Coronary artery (tissue), 2 donors: ENCODE measurements at regions not wholly inside any gene's neighbourhood (a gene's known extent, or its start where the extent isn't known, plus 50 kb on each side); places are given as distances from the start of the nearest gene placed in this dataset.
"Not testable (repeated sequence)": the region's sequence is repeated elsewhere in the genome, so short reads cannot be mapped to it uniquely, and the experiment has no call there.

Experiments
- DNase-seq: peaks from one replicate; pipeline ENCODE4 v3.0.0-alpha.2; 2017; ENCODE audit warnings: low spot score
- H3K27ac ChIP-seq, 2 donors: fragments of 200-600 bp; sonication (generic); one replicate each; pipeline ENCODE4 v1.5.1; 2016 to 2019
- H3K4me3 ChIP-seq: fragments of 200-600 bp; sonication (generic); 2 replicates; pipeline ENCODE4 v1.5.1; 2016; ENCODE audit warnings: mild to moderate bottlenecking, moderate library complexity
- TF ChIP-seq, protein P1 (sequence below): fragments of 200-600 bp; sonication (generic); IDR thresholded peaks from one replicate; pipeline ENCODE4 v1.5.1; 2019; ENCODE audit warnings: antibody characterized with exemption

DNA sequence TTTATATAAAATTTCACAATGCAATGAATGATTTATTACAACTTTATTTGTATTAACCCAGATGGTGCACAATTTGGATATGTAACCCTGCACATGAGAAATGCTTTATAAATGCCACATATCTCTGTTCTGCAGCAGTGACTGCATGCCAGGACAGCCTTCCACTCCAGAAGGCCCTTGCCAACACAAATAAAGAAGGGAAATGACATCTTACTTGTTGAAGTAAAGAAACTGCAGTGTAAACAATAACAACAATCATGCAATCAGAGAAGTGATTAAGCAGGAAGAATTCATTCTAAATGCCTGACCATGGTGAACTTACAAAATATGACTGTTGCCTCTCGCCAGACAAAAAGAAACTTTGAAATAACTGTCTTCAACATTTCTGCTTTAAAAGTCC is 129.9 kb upstream of the CHST9 start:
- DNase-seq, result no peak
- Histone ChIP-seq H3K27ac (no peak overlapping the region), H3K4me3 (no peak overlapping the region)
- TF ChIP-seq, protein P1, sequence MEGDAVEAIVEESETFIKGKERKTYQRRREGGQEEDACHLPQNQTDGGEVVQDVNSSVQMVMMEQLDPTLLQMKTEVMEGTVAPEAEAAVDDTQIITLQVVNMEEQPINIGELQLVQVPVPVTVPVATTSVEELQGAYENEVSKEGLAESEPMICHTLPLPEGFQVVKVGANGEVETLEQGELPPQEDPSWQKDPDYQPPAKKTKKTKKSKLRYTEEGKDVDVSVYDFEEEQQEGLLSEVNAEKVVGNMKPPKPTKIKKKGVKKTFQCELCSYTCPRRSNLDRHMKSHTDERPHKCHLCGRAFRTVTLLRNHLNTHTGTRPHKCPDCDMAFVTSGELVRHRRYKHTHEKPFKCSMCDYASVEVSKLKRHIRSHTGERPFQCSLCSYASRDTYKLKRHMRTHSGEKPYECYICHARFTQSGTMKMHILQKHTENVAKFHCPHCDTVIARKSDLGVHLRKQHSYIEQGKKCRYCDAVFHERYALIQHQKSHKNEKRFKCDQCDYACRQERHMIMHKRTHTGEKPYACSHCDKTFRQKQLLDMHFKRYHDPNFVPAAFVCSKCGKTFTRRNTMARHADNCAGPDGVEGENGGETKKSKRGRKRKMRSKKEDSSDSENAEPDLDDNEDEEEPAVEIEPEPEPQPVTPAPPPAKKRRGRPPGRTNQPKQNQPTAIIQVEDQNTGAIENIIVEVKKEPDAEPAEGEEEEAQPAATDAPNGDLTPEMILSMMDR, result no peak

DNA sequence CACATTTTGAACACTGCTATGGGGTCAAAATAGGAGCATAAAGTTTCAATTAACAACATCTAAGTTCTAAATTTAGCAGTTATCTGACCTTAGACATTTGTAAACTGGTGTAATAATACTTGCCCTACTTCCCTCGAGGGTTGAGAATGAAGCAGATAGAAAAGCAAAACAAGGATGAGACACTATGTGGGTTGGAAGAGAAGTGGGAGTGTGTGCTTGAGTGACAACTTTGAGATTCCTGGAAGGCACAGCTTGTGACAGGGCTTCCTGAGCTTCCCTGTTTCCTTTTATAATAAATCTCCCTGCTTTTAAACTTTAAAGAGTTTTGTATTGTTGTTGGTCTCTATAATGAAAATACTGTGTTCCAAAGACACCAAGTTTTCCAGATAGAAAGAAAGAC is 128.6 kb upstream of the CHST9 start:
- TF ChIP-seq, protein P1, result no peak
- no peak overlapping the region for H3K27ac ChIP-seq
- no peak for DNase-seq
- H3K4me3 ChIP-seq, result no peak overlapping the region

DNA sequence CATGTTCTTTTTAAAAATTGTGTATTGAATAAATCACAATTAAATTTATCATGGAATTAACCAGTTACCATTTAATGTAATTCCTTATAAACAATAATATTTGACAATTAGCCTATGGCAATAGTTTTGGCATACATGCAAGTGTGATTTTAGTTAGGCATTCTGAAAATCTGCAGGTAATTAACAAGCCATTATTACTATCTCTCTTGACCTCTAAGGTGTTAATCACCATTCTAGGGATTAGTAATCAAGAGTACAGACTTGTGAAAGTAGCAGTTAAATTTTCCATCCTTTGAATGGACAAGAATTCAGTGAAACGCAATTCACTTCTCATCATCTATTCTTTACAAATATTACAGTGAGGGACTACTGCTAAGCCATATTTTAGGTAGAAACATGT is 127.7 kb upstream of the CHST9 start:
- Histone ChIP-seq H3K4me3 (no peak overlapping the region), H3K27ac (no peak overlapping the region)
- no peak for DNase-seq
- TF ChIP-seq, protein P1, result no peak

DNA sequence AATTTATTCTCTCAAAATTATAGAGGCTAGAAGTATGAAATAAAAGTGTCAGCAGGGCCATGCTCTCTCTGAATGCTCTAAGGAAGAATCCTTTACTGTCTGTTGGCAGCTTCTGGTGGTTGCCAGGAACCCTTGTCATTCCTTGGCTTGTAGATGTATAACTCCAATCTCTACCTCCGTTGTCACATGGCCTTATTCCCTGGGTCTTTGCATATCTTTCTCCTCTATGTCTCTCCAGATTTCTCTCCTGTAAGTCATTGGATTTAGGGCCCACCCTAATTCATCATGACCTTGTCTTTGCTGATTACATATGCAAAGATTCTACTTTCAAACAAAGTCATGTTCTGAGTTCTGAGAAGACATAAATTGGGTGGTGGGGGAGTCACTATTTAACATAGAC is 127.0 kb upstream of the CHST9 start:
- no peak for DNase-seq
- TF ChIP-seq, protein P1, result no peak
- H3K4me3 ChIP-seq, result no peak overlapping the region
- H3K27ac ChIP-seq, result no peak overlapping the region

DNA sequence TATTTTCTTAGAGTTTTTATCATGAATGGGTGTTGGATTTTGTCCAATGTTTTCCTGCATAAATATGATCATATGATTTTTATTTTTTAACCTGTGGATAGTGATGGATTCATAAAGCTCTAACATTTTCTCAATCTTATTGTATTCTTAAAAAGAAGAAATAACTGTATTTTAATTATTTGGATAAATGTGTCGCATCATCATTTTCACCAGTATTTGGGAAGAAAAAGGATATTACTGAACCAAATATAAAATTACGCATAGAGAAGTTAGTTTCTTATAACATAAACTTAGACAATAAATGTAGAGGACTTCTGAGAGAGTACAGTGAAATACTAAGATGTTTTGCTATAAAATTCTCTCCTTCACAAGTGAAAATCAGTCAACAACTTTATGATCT is 126.0 kb upstream of the CHST9 start:
- Histone ChIP-seq H3K4me3 (no peak overlapping the region), H3K27ac (no peak overlapping the region)
- no peak for DNase-seq
- TF ChIP-seq, protein P1, result no peak

DNA sequence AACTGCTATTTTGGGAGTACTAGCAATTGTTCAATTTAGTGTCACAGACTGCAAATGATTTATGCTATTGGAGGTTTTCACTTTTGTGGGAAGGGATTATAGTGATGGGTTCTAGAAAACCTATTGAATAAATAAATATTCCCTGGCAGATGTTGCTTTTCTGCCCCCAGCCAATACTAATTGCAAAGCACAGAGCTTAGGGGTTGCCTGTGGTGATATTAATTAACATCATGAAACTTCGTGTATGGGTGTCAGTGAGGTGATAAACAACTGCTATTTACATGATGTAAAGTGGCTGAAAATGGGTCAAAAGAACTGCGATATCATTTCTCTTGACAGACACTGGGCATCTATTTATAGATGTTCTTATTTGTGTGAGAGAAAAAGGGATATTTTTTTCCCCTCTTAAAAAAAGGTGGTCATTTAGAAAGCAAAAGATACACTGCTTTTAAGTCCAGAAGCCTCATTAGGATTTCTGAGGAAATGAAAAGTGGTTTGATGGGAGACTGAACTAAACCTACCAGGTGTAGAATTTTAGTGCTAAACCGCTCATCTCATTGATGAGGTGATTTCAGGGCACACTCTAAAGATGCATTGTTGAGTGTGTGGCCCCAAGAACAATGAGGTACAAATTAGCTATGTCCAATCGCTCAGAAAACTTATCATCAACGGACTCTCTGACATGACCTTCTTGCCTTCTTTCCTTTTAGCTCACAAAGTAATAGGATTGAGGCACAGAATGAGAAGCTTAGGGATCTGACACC is 116.7 kb upstream of the CHST9 start:
- TF ChIP-seq, protein P1, result no peak
- no peak for DNase-seq
- Histone ChIP-seq H3K4me3 (no peak overlapping the region), H3K27ac (no peak overlapping the region)

DNA sequence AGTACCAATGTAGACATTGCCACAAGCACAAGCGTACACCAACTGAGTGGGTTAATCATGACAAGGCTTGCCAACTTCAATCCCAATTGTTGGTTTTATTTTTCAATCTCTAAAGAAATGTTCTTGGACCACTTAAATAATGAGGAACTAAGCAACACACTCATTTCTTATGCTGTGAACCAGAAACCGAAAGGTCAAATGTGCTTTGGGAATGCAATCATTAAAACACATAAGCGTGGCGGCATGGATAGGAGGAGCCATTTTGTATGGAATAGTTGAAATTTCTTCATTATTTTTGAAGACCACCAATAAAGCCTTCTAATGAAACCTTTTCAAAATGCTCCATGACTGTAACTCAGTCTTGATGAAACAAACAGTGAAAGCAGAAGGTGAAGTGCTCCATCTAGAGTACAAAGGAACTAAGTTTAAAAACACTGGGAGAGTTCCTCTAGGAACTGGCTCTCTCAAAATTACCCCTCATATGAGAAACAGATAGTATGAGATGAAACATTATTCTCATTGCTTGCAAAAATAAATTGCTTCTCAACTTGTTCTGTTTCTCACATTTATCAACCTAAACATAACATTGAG is 113.2 kb upstream of the CHST9 start:
- no peak overlapping the region for H3K4me3 ChIP-seq
- TF ChIP-seq, protein P1, result no peak
- H3K27ac ChIP-seq, result no peak overlapping the region
- no peak for DNase-seq

DNA sequence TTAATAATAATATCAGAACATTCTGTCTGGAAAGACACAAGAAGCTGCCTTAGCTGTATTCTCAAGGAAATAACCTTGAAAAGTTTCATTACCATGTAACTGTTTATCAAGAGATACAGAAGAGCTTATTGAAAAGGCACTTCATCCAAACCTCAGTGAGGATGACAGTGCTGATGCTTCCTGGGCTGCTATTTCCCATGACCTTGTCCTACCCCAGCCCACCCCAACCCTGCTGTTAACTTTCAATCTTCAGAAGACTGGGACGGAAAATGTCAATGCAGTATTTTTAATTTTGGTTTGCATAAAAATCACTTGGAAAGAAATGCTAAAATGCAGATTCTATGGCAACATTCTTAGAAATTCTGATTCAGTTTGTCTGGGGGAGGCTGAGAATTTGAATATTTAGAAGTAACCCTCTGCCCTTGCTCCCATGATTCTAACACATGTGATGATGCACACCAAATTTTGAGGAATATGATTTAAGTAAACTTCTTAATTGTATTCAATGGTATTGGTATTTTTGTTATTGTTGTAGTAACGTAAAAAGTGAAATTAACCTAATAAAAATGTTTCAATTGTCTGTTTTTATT is 101.0 kb upstream of the CHST9 start:
- not testable (repeated sequence) for H3K27ac ChIP-seq, DNase-seq, H3K4me3 ChIP-seq
